Osteoblast (primary cell): ENCODE measurements at regions not wholly inside any gene's neighbourhood (a gene's known extent, or its start where the extent isn't known, plus 50 kb on each side); places are given as distances from the start of the nearest gene placed in this dataset.

Experiments used
- DNase-seq: peaks from one replicate; pipeline ENCODE4 v3.0.0; 2011; ENCODE audit warnings: low spot score, mixed read lengths; ENCODE audit not compliant: insufficient read length; ENCODE audit errors: missing footprints
- H2AFZ ChIP-seq: 2 replicates; pipeline ENCODE4 v1.6.0; 2011; ENCODE audit warnings: mild to moderate bottlenecking, low read length
- H3K27ac ChIP-seq: 2 replicates; pipeline ENCODE4 v1.5.1; 2011; ENCODE audit warnings: mild to moderate bottlenecking, low read depth, low read length, moderate library complexity
- H3K27me3 ChIP-seq: 2 replicates; pipeline ENCODE4 v1.6.0; 2012; ENCODE audit warnings: mild to moderate bottlenecking, control low read depth, inconsistent platforms, low read length, moderate library complexity; ENCODE audit not compliant: insufficient read depth
- H3K36me3 ChIP-seq: 2 replicates; pipeline ENCODE4 v1.5.1; 2011; ENCODE audit warnings: mild to moderate bottlenecking, low read length, control low read depth, moderate library complexity; ENCODE audit not compliant: insufficient read depth
- H3K4me1 ChIP-seq: 2 replicates; pipeline ENCODE4 v1.5.1; 2011; ENCODE audit warnings: mild to moderate bottlenecking, low read length, control low read depth, moderate library complexity; ENCODE audit not compliant: insufficient read depth
- H3K4me2 ChIP-seq: 2 replicates; pipeline ENCODE4 v1.6.0; 2011; ENCODE audit warnings: mild to moderate bottlenecking, low read length; ENCODE audit not compliant: insufficient read depth
- H3K4me3 ChIP-seq: fragments of 200-600 bp; sonication (generic); 3 replicates; pipeline ENCODE4 v1.5.1; 2012; ENCODE audit warnings: mild to moderate bottlenecking, low read length, inconsistent platforms; ENCODE audit not compliant: insufficient read depth
- H3K79me2 ChIP-seq: 2 replicates; pipeline ENCODE4 v1.6.0; 2012; ENCODE audit warnings: mild to moderate bottlenecking, low read length, control low read depth, inconsistent platforms; ENCODE audit not compliant: insufficient read depth
- H3K9me3 ChIP-seq: 2 replicates; pipeline ENCODE4 v1.5.1; 2011; ENCODE audit warnings: low read depth, low read length, control low read depth
- H4K20me1 ChIP-seq: 2 replicates; pipeline ENCODE4 v1.6.0; 2012; ENCODE audit warnings: mild to moderate bottlenecking, low read length, control low read depth; ENCODE audit not compliant: insufficient read depth
- CTCF ChIP-seq: IDR thresholded peaks from 2 replicates; pipeline ENCODE4 v1.5.1; 2011; ENCODE audit warnings: mild to moderate bottlenecking, low read depth, low read length, moderate library complexity; ENCODE audit errors: extremely low read depth

- peaks cover 13% of the 10 kb centered on the region for H3K4me1 ChIP-seq
- H3K27ac ChIP-seq = no peak overlapping the region
- H3K79me2 ChIP-seq = no peaks in the 10 kb centered on the region
- H3K27me3 ChIP-seq = peaks cover 11% of the 10 kb centered on the region
- no peak for TF ChIP-seq CTCF
- no peaks in the 10 kb centered on the region for H4K20me1 ChIP-seq
- DNase-seq = no peak
- H3K4me3 ChIP-seq = no peak overlapping the region
- no peak overlapping the region for H3K4me2 ChIP-seq
- no peaks in the 10 kb centered on the region for H3K36me3 ChIP-seq
- H2AFZ ChIP-seq = no peak overlapping the region
- H3K9me3 ChIP-seq = peaks cover 5% of the 10 kb centered on the region
These were observed 96.0 kb upstream of the TLE3 start for GRCh38 chr15:70193734-70194133.

GRCh38 chr15:70192490-70192889 lies 94.8 kb upstream of the TLE3 start:
- H4K20me1 ChIP-seq = no peaks in the 10 kb centered on the region

GRCh38 chr15:70192041-70192440 lies 94.3 kb upstream of the TLE3 start:
- DNase-seq = no peak
- H3K27ac ChIP-seq = no peak overlapping the region
- H2AFZ ChIP-seq = no peak overlapping the region
- H3K9me3 ChIP-seq = peaks cover 5% of the 10 kb centered on the region
- no peak overlapping the region for H3K4me2 ChIP-seq
- no peaks in the 10 kb centered on the region for H4K20me1 ChIP-seq
- no peaks in the 10 kb centered on the region for H3K79me2 ChIP-seq
- no peaks in the 10 kb centered on the region for H3K36me3 ChIP-seq
- H3K4me1 ChIP-seq = peaks cover 13% of the 10 kb centered on the region
- H3K4me3 ChIP-seq = no peak overlapping the region
- TF ChIP-seq CTCF = no peak
- H3K27me3 ChIP-seq = peaks cover 11% of the 10 kb centered on the region

More at GRCh38 chr15:70192490-70192889, 94.8 kb upstream of the TLE3 start:
- Histone ChIP-seq H3K4me3 (no peak overlapping the region), H3K27me3 (peaks cover 11% of the 10 kb centered on the region), H2AFZ (no peak overlapping the region), H3K4me1 (peaks cover 13% of the 10 kb centered on the region), H3K36me3 (no peaks in the 10 kb centered on the region), H3K27ac (no peak overlapping the region), H3K4me2 (no peak overlapping the region), H3K79me2 (no peaks in the 10 kb centered on the region), H3K9me3 (peaks cover 5% of the 10 kb centered on the region)
- TF ChIP-seq CTCF = no peak
- no peak for DNase-seq

- Histone ChIP-seq H3K4me3 (no peak overlapping the region), H2AFZ (no peak overlapping the region), H3K27ac (no peak overlapping the region), H4K20me1 (no peaks in the 10 kb centered on the region), H3K36me3 (no peaks in the 10 kb centered on the region), H3K79me2 (no peaks in the 10 kb centered on the region), H3K9me3 (peaks cover 5% of the 10 kb centered on the region), H3K4me1 (peaks cover 8% of the 10 kb centered on the region), H3K27me3 (peaks cover 11% of the 10 kb centered on the region), H3K4me2 (no peak overlapping the region)
- TF ChIP-seq CTCF = no peak
- DNase-seq = no peak
These were observed 93.2 kb upstream of the TLE3 start for GRCh38 chr15:70190965-70191364.
